Activated naive CD4-positive, alpha-beta T cell treated with anti-CD3 and anti-CD28 coated beads, Interleukin-2, amount 50 U/mL, for 72 hours (primary cell): ENCODE measurements at regions not wholly inside any gene's neighbourhood (a gene's known extent, or its start where the extent isn't known, plus 50 kb on each side); places are given as distances from the start of the nearest gene placed in this dataset.

Experiments
- ATAC-seq, 2 donors: fragments of 150-1000 bp; cut with Tn5 transposase; 2 replicates each; pipeline ENCODE4 v1.10.0; 2021; ENCODE audit warnings: mild to moderate bottlenecking in 2 of 2, moderate library complexity in 2 of 2
- DNase-seq, 2 donors: peaks; one replicate each; pipeline ENCODE4 v3.0.0; 2021 to 2022; ENCODE audit warnings: low spot score in 2 of 2
- H3K27ac Mint-ChIP-seq, 2 donors: one replicate each; pipeline ENCODE4 v1.8.0; 2022; ENCODE audit warnings: mild to moderate bottlenecking in 2 of 2, mixed read lengths in 2 of 2
- H3K36me3 Mint-ChIP-seq, 2 donors: one replicate each; pipeline ENCODE4 v1.8.0; 2022; ENCODE audit warnings: mixed read lengths in 2 of 2
- H3K9me3 Mint-ChIP-seq, 2 donors: one replicate each; pipeline ENCODE4 v1.8.0; 2022; ENCODE audit warnings: mixed read lengths in 2 of 2

GRCh38 chr4:58611012-58611411, 1500.8 kb upstream of the IGFBP7 start:
- Mint-ChIP-seq H3K36me3 (no peaks in the 10 kb centered on the region), H3K9me3 (peaks cover 9 to 11% of the 10 kb centered on the region in 2 donors)

GRCh38 chr4:58606303-58606702, 1496.1 kb upstream of the IGFBP7 start:
- H3K27ac Mint-ChIP-seq, result no peak overlapping the region
- no peaks in the 10 kb centered on the region for H3K36me3 Mint-ChIP-seq
- ATAC-seq, result no peak

More at GRCh38 chr4:58611012-58611411, 1500.8 kb upstream of the IGFBP7 start:
- ATAC-seq, result no peak
- no peak for DNase-seq
- no peak overlapping the region for H3K27ac Mint-ChIP-seq

GRCh38 chr4:58603951-58604350, 1493.8 kb upstream of the IGFBP7 start:
- Mint-ChIP-seq H3K9me3 (peaks cover 17 to 20% of the 10 kb centered on the region in 2 donors), H3K36me3 (no peaks in the 10 kb centered on the region), H3K27ac (no peak overlapping the region)
- ATAC-seq (no peak), DNase-seq (no peak)

More at GRCh38 chr4:58606303-58606702, 1496.1 kb upstream of the IGFBP7 start:
- DNase-seq, result no peak
- H3K9me3 Mint-ChIP-seq, result peaks cover 1 to 12% of the 10 kb centered on the region in 2 donors

GRCh38 chr4:58602731-58603359, 1492.7 kb upstream of the IGFBP7 start:
- H3K9me3 Mint-ChIP-seq, result peaks cover 17 to 23% of the 10 kb centered on the region in 2 donors
- ATAC-seq, result no peak
- H3K36me3 Mint-ChIP-seq, result no peaks in the 10 kb centered on the region
- H3K27ac Mint-ChIP-seq, result no peak overlapping the region
- no peak for DNase-seq

- DNase-seq (no peak), ATAC-seq (no peak)
- Mint-ChIP-seq H3K27ac (no peak overlapping the region), H3K9me3 (peaks cover 17 to 23% of the 10 kb centered on the region in 2 donors), H3K36me3 (no peaks in the 10 kb centered on the region)
These were observed 1491.8 kb upstream of the IGFBP7 start for GRCh38 chr4:58602022-58602421.

- DNase-seq (no peak), ATAC-seq (no peak)
- H3K27ac Mint-ChIP-seq, result no peak overlapping the region
- H3K36me3 Mint-ChIP-seq, result no peaks in the 10 kb centered on the region
- peaks cover 21 to 27% of the 10 kb centered on the region in 2 donors for H3K9me3 Mint-ChIP-seq
These were observed 1490.1 kb upstream of the IGFBP7 start for GRCh38 chr4:58600290-58600689.

GRCh38 chr4:58590722-58591121, 1480.5 kb upstream of the IGFBP7 start:
- H3K9me3 Mint-ChIP-seq, result peaks cover 18 to 26% of the 10 kb centered on the region in 2 donors
- H3K27ac Mint-ChIP-seq, result no peak overlapping the region
- no peak for DNase-seq
- no peak for ATAC-seq
- H3K36me3 Mint-ChIP-seq, result no peaks in the 10 kb centered on the region

- DNase-seq, result no peak
- peaks cover 1 to 3% of the 10 kb centered on the region in 2 donors for H3K36me3 Mint-ChIP-seq
- H3K9me3 Mint-ChIP-seq, result peaks cover 24 to 31% of the 10 kb centered on the region in 2 donors
- no peak overlapping the region for H3K27ac Mint-ChIP-seq
- ATAC-seq, result no peak
These were observed 1477.7 kb upstream of the IGFBP7 start for GRCh38 chr4:58587856-58588255.

GRCh38 chr4:58566260-58566659, 1456.1 kb upstream of the IGFBP7 start:
- ATAC-seq (no peak), DNase-seq (no peak)
- H3K36me3 Mint-ChIP-seq, result no peaks in the 10 kb centered on the region
- peaks cover 11 to 17% of the 10 kb centered on the region in 2 donors for H3K9me3 Mint-ChIP-seq
- H3K27ac Mint-ChIP-seq, result no peak overlapping the region

- no peak overlapping the region for H3K27ac Mint-ChIP-seq
- ATAC-seq (no peak), DNase-seq (no peak)
- peaks cover 8 to 17% of the 10 kb centered on the region in 2 donors for H3K9me3 Mint-ChIP-seq
- H3K36me3 Mint-ChIP-seq, result no peaks in the 10 kb centered on the region
These were observed 1454.7 kb upstream of the IGFBP7 start for GRCh38 chr4:58564695-58565475.

- peaks cover 11 to 24% of the 10 kb centered on the region in 2 donors for H3K9me3 Mint-ChIP-seq
- no peaks in the 10 kb centered on the region for H3K36me3 Mint-ChIP-seq
- H3K27ac Mint-ChIP-seq, result no peak overlapping the region
- no peak for ATAC-seq
- DNase-seq, result no peak
These were observed 1451.0 kb upstream of the IGFBP7 start for GRCh38 chr4:58561170-58561569.

- no peak for ATAC-seq
- Mint-ChIP-seq H3K27ac (no peak overlapping the region), H3K9me3 (peaks cover 11 to 22% of the 10 kb centered on the region in 2 donors)
These were observed 1450.6 kb upstream of the IGFBP7 start for GRCh38 chr4:58560736-58561135.

GRCh38 chr4:58553679-58554078, 1443.5 kb upstream of the IGFBP7 start:
- no peak for DNase-seq
- H3K9me3 Mint-ChIP-seq, result peaks cover 14 to 15% of the 10 kb centered on the region in 2 donors
- H3K27ac Mint-ChIP-seq, result no peak overlapping the region
- no peaks in the 10 kb centered on the region for H3K36me3 Mint-ChIP-seq
- ATAC-seq, result no peak

More at GRCh38 chr4:58560736-58561135, 1450.6 kb upstream of the IGFBP7 start:
- H3K36me3 Mint-ChIP-seq, result no peaks in the 10 kb centered on the region
- no peak for DNase-seq

- H3K9me3 Mint-ChIP-seq, result peaks cover 14 to 15% of the 10 kb centered on the region in 2 donors
- H3K36me3 Mint-ChIP-seq, result no peaks in the 10 kb centered on the region
- DNase-seq (no peak), ATAC-seq (no peak)
- no peak overlapping the region for H3K27ac Mint-ChIP-seq
These were observed 1442.8 kb upstream of the IGFBP7 start for GRCh38 chr4:58553031-58553430.

GRCh38 chr4:58551676-58552075, 1441.5 kb upstream of the IGFBP7 start:
- Mint-ChIP-seq H3K9me3 (peaks cover 10 to 11% of the 10 kb centered on the region in 2 donors), H3K36me3 (no peaks in the 10 kb centered on the region), H3K27ac (no peak overlapping the region)
- DNase-seq, result no peak
- ATAC-seq, result no peak

GRCh38 chr4:58543465-58543864, 1433.3 kb upstream of the IGFBP7 start:
- ATAC-seq (no peak), DNase-seq (no peak)
- H3K27ac Mint-ChIP-seq, result no peak overlapping the region
- H3K36me3 Mint-ChIP-seq, result peaks cover 0 to 6% of the 10 kb centered on the region in 2 donors
- H3K9me3 Mint-ChIP-seq, result peaks cover 4 to 5% of the 10 kb centered on the region in 2 donors

GRCh38 chr4:58541926-58542325, 1431.7 kb upstream of the IGFBP7 start:
- Mint-ChIP-seq H3K27ac (no peak overlapping the region), H3K36me3 (peaks cover 0 to 6% of the 10 kb centered on the region in 2 donors), H3K9me3 (peaks cover 4 to 13% of the 10 kb centered on the region in 2 donors)
- DNase-seq, result no peak
- ATAC-seq, result no peak
